ENCODE measurements at regions not wholly inside any gene's neighbourhood (a gene's known extent, or its start where the extent isn't known, plus 50 kb on each side); places are given as distances from the start of the nearest gene placed in this dataset.

DNA sequence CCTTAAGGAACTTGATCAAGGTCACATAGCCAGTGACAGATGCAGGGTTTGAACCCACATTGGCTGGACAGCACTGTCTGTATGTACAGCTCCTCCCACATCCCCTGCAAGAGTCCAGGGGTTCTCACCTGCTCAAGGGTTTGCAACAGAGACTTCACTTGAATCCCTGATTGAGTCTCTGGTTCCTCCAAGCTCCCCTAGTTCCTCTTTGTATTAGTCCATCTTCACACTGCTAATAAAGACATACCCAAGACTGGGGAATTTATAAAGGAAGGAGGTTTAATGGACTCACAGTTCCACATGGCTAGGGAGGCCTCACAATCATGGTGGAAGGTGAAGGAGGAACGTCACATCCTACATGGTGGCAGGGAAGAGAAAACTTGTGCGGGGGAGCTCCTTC, 72.8 kb upstream of the CLDN10 start:
- no peak for DNase-seq (ENCODE audit: low read depth in 2 of 2)
- no peak overlapping the region for H3K4me3 ChIP-seq (replicated peaks in 1 of 2; ENCODE audit: low read depth in 2 of 2, low read length in 2 of 2)
- TF ChIP-seq, protein P1, sequence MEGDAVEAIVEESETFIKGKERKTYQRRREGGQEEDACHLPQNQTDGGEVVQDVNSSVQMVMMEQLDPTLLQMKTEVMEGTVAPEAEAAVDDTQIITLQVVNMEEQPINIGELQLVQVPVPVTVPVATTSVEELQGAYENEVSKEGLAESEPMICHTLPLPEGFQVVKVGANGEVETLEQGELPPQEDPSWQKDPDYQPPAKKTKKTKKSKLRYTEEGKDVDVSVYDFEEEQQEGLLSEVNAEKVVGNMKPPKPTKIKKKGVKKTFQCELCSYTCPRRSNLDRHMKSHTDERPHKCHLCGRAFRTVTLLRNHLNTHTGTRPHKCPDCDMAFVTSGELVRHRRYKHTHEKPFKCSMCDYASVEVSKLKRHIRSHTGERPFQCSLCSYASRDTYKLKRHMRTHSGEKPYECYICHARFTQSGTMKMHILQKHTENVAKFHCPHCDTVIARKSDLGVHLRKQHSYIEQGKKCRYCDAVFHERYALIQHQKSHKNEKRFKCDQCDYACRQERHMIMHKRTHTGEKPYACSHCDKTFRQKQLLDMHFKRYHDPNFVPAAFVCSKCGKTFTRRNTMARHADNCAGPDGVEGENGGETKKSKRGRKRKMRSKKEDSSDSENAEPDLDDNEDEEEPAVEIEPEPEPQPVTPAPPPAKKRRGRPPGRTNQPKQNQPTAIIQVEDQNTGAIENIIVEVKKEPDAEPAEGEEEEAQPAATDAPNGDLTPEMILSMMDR (IDR thresholded peaks at IDR 0.05; ENCODE audit: low read depth, low read length) = no peak

DNA sequence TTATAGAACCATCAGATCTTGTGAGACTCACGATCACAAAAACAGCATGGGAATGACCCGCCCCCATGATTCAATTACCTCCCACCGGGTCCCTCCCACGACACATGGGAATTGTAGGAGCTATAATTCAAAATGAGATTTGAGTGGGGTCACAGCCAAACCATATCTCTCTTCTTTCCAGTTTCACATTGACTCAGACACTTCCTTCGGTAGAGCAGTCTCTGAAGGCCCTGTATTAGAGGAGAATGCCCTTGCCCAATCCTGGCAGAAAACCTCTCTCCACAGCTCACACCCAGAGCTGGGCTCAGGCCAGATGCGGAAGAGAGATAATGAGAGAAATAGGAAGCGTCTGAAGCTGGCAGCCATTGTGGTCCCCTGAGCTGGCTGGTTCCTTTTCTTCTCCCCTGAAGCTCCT, 72.4 kb upstream of the CLDN10 start:
- peak in 1 of 2 donors; percentile 68 for DNase-seq (ENCODE audit: low read depth in 2 of 2)
- TF ChIP-seq, protein P1 (IDR thresholded peaks at IDR 0.05; ENCODE audit: low read depth, low read length) = no peak
- no peak overlapping the region for H3K4me3 ChIP-seq (replicated peaks in 1 of 2; ENCODE audit: low read depth in 2 of 2, low read length in 2 of 2)

DNA sequence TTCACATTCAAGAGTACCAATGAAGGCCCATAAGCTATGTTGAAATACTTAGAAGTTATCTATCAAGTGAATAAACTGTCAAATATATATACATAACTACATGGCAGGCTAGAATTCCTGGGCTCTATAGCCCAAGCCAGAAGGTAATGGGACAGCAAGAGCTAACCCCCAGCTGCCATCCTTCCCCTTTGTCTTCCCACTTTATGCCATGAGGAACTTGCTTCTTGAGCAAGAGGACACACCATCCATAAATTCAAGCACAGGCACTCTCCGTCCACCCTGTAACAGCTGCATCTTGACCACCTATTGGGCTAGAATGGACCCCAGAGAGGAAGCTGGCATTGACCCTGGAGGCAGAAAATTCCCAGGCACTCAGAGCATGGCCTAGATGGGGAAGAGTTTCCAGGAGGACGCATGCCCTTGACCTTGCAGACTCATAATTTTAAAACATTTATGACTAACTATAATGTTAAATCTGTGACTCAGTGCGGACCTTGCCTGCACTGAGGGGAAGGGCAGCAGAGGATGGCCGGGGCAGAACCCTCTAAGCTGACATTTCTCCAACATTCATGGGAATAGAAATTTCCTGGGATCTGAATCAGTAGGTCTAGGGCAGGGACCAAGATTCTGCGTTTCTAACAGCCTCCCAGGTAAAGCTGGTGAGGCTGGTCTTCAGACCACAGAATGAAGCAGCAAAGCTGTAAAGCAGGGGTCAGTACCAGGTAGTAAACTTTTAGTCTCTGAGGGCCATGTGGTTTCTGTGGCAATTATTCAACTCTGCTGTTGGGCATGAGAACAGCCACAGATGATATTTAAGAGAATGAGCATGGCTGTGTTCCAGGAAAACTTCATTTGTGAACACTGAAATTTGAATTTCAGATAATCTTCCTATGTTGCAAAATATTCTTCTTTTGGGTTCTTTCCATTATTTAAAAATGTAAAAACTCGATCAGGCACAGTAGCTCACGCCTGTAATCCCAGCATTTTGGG, 71.4 kb upstream of the CLDN10 start:
- DNase-seq (ENCODE audit: low read depth in 2 of 2) = peak; percentile 15 to 69
- TF ChIP-seq, protein P1 (IDR thresholded peaks at IDR 0.05; ENCODE audit: low read depth, low read length) = no peak

DNA sequence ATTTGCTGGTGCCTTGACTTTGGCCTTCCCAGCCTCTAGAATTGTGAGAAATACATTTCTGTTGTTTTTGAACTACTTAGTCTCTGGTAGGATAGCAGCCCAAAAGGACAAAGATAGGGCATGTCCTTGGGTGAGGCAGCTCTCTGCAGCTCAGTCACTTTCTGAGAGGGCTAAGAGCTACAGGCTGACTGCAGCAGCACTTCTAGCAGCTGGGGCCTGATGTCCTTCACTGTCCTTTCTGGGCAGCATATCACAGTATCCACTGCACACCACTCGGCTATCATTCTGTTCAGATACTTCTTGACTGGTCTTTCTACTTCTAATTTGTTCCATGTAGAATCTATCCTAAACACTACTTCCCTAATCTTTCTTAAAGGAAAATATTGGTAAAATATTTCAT, 68.5 kb upstream of the CLDN10 start:
- TF ChIP-seq, protein P1 (IDR thresholded peaks at IDR 0.05; ENCODE audit: low read depth, low read length) = no peak
- no peak overlapping the region for H3K4me3 ChIP-seq (replicated peaks in 1 of 2; ENCODE audit: low read depth in 2 of 2, low read length in 2 of 2)
- no peak for DNase-seq (ENCODE audit: low read depth in 2 of 2)

More for the DNA sequence above, 71.4 kb upstream of the CLDN10 start:
- no peak overlapping the region for H3K4me3 ChIP-seq (replicated peaks in 1 of 2; ENCODE audit: low read depth in 2 of 2, low read length in 2 of 2)

DNA sequence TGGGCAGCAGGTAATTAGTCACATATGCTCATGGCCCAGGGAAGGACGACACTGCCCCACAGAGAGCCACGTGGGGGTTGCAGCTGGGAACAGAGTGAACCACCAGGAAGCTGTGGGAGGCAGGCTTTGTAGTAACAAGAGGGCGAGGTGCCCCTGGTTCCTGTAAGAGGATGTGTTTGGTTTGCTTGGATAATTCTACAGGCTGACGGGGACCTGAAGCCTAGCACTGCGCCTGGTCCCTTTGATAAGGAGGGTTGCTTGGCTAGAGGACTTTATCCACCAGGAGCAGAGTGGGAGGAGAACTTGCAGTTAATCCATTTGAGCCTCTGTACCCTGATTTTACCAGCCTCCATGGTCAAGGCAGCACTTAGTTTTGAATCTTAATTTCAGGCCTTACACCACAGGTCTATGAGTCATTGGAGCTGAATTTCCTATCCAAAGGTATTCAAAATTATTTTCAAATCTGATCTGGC, 67.4 kb upstream of the CLDN10 start:
- H3K4me3 ChIP-seq (replicated peaks in 1 of 2; ENCODE audit: low read depth in 2 of 2, low read length in 2 of 2) = no peak overlapping the region
- peak; percentile 45 to 59 for DNase-seq (ENCODE audit: low read depth in 2 of 2)

DNA sequence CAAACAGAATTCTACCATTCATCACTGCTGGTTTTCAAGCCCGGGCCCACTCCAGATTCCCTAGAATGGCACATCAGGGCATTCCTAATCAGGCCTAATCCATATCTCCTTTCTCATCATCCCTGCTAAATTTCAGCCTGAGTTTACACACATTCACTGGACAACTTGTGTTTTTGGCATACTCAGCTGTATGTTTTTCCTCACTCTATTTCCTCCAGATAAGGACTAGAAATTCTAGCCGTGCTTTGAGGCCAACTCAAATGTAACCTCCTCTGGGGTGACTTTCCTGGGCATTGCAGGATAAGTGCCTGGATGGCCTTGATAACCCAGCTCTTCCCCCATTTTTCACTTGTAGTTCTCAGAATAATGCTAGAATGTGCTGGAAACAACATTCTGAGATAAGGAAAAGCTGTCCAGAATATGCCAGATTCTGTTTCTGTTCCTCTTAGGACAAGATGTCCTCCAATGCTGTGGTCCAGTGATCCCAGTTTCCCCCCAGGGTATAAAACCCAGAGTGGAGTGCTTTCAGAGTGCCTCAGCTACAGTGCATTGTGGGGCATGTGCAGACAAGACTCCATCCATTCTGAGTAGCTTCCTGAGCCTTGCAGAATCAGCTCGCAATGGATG, 66.9 kb upstream of the CLDN10 start:
- H3K4me3 ChIP-seq (replicated peaks in 1 of 2; ENCODE audit: low read depth in 2 of 2, low read length in 2 of 2) = no peak overlapping the region
- TF ChIP-seq, protein P1 (IDR thresholded peaks at IDR 0.05; ENCODE audit: low read depth, low read length) = no peak
- DNase-seq (ENCODE audit: low read depth in 2 of 2) = peak; percentile 9 to 47

More for the DNA sequence above, 67.4 kb upstream of the CLDN10 start:
- TF ChIP-seq, protein P1 (IDR thresholded peaks at IDR 0.05; ENCODE audit: low read depth, low read length) = peak; percentile 6
